HG02763 (cell line): ENCODE measurements at regions not wholly inside any gene's neighbourhood (a gene's known extent, or its start where the extent isn't known, plus 50 kb on each side); places are given as distances from the start of the nearest gene placed in this dataset.
A peak's percentile ranks its signal among the peaks of the same experiment; 100 is the strongest.

Experiments used
- ATAC-seq: cut with Tn5 transposase; IDR thresholded peaks from one replicate; pipeline ENCODE4 v1.9.1; 2021; ENCODE audit warnings: mild to moderate bottlenecking, moderate library complexity; ENCODE audit not compliant: unreplicated experiment

DNA sequence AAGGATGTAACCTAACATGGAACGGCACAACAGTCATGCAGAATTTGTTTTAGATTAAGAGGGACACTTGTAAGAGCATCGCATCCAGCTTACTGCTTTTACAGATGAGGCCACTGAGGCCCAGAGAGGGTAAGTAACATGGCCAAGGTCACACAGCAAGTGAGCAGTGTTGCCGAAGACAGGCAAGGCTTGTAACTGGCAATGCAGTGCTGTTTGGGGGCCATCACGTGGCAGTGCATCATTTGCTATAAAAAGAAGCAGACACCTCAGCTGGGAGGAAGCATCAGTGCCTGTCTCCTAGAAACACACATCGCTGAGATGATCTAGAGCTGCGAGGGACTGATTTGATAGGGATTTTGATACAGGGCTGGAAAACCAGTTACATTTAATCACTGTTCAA, 108.2 kb upstream of the PROK2 start:
- ATAC-seq: no peak

DNA sequence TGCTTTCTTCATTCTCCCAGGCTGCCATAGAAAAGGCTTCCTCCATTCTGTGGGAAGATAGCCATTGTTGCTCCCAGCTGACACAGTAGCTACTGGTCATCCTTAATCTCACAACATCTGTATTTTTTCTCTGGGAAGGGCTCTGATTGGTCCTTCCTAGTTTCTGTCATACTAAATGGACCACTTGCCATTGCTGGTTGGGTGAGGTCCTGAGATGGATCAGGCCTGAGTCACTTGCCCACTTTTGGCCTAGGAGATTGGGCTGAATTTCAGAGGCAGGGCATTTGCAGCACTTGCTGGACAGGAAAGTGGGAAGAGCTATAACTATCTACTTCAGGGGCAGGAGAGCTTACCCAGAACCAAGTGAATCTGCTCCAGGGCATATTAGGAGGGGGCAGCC, 106.5 kb upstream of the PROK2 start:
- ATAC-seq: no peak

- no peak for ATAC-seq
Measured at GRCh38 chr3:71890356-71890931, 105.5 kb upstream of the PROK2 start.

- ATAC-seq: no peak
Measured at GRCh38 chr3:71887256-71887655, 102.3 kb upstream of the PROK2 start.

- ATAC-seq: no peak
Measured at GRCh38 chr3:71885006-71885405, 100.1 kb upstream of the PROK2 start.

DNA sequence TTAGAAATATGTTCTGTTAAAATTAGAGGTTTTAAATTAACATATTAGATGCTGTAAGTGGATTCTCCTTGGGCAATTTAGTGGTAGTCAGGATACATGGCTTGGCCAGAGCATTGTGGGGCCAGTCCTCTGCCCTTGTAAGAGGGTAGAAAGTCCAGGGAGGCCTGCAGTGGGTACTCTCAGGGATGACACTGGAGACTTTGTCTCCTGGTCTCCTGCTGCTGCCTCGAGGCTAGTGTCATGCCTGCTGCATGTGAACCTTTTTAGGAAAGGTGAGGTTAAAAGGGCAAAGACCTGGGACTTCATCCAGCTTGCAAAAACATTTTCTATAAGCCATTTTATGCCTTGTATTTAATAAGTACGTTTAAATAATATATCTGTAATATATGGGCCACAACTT, 96.8 kb upstream of the PROK2 start:
- ATAC-seq: no peak

DNA sequence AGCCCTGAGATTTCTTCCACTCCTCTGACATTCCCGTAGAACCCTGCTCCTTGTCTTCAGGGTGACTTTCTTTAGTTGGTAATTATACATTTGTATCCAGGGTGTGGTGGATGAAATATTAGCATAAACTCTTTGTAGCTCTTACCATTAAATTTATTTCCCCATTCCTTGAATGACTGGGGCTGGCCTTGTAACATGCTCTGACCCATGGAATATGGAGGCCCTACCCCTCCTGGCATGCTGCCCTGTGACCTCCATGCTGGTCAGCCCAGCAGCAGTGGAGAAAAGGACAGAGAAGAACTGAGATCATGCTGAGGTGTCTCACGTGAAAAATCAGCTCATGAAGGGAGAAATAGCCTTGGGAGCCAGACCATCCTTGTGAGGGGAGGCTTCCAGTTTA, 96.1 kb upstream of the PROK2 start:
- no peak for ATAC-seq

DNA sequence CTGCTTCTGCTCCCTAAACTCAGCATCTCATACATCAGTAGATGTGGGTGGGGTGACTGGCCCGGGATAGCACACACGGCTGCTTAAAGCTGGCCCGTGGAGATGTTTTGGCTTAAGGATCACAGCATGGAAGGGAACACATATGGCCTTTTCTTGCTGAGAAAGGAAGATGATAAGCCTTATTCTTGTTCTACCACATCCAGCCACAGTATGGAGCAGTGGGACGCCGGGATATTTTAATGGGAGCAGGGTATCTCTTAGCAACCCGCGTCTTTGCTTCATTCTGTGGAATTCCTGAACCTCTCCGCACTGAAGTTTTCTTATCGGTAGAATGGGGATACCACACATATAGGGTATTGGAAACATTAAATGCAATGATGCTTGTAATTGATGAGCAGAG, 94.1 kb upstream of the PROK2 start:
- ATAC-seq: no peak

GRCh38 chr3:71876135-71877105, 91.5 kb upstream of the PROK2 start:
- ATAC-seq: no peak

GRCh38 chr3:71875461-71875947, 90.6 kb upstream of the PROK2 start:
- ATAC-seq: peak; percentile 94

DNA sequence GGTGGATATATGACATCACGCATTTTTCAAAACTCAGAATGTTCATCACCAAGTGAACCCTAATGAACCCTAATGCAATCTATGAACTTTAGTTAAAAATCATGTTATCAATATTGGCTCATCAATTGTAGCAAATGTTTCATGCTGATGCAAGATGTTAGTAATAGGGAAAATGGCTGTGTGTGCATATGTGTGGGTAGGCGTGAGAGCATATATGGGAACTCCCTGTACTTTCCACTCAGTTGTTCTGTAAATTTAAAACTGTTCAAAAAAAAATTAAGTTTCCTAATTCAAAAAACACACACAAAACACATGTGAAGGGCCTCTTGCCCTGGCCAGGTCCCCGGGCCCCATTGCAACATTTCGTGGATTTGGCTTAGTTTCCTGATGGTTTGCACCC, 89.7 kb upstream of the PROK2 start:
- no peak for ATAC-seq

GRCh38 chr3:71873093-71873611, 88.2 kb upstream of the PROK2 start:
- ATAC-seq: no peak

GRCh38 chr3:71872256-71872655, 87.3 kb upstream of the PROK2 start:
- ATAC-seq: no peak

- no peak for ATAC-seq
Measured at GRCh38 chr3:71870966-71871512, 86.1 kb upstream of the PROK2 start.

GRCh38 chr3:71868876-71869275, 83.9 kb upstream of the PROK2 start:
- ATAC-seq: no peak

- no peak for ATAC-seq
Measured at GRCh38 chr3:71865727-71866126, 80.8 kb upstream of the PROK2 start.

- ATAC-seq: no peak
Measured at GRCh38 chr3:71863563-71864190, 78.7 kb upstream of the PROK2 start.

DNA sequence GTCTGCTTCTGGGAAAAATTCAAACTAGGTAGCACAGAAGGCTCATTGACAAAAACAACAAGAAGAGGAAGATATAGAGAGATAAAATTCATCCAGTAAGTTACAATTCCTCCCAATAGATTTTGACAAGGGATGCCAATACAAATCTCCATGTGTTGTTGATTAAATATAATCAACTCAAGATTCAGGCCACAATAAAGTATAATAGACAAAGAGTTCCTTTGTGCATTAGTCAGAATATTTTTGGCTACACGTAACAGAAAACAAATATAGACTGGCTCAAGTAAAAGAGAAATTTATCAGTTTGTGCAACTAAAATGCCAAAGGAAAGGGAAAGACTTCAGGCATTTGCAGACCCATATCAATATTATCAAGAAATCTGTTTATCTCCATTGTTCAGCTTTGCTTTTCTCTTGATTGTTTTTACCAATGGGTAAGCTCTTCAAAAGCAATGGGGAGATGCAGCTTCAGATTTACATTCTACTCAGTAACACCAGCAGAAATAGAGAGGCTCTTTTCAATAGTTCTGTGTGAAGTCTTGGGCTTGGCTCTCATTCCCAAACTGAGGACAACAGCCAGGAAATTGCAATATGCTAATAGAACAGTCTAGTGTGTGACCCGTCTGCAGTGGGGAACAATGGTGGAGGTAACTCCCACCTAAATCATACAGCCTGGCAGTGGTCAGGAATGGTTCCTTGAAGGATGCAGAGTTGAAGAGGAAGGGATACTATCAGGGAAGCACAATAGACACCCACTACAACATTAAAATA, 77.6 kb upstream of the PROK2 start:
- no peak for ATAC-seq

- no peak for ATAC-seq
Measured at GRCh38 chr3:71859123-71859519, 74.2 kb upstream of the PROK2 start.

GRCh38 chr3:71858503-71859122, 73.7 kb upstream of the PROK2 start:
- ATAC-seq: no peak
